ENCODE measurements at regions not wholly inside any gene's neighbourhood (a gene's known extent, or its start where the extent isn't known, plus 50 kb on each side); places are given as distances from the start of the nearest gene placed in this dataset.

DNA sequence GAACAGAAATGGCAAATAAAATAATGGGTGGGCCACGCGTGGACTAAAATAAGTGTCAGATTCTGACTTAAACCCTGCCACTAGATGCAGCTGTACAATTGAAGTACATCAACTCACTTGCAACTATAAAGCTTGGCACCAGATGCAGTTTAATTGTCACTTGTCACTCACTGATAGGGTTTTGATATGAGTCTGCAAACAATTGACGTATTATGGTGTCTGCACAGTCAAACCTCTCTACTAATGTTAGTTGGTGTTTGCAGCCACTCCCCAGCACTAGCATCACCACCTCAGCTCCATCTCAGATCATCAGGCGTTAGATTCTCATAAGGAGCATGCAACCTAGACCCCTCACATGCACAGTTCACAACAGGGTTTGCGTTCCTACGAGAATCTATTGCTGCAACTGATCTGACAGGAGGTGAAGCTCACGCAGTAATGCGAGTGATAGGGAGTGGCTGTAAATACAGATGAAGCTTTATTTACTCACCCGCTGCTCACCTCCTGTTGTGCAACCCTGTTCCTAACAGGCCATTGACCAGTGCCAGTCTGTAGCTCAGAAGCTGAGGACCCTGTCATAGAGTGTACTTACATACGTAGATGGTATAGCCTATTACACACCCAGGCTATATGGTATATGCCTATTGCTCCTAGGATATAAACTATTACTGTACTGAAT is 72.1 kb upstream of the SEMA6A start:
- no peak for DNase-seq (ENCODE audit: low spot score)

DNA sequence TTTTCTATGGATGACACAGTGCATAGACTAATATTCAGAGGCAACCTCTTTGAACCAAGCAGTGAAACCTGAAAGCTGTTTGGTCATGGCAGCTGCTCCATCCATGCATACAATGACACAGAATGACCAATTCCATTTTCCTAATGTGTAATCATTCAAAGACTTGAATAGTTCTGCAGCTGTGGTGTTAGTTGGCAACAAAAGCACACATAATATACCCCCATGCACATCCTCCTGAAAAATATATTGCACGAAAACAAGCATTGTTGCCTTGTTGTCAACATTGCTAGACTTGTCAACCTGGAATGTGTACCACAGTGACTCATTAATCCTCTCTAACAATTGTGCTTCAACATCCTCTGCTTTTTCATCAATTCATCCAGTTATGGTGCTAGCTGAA is 71.0 kb upstream of the SEMA6A start:
- DNase-seq (ENCODE audit: low spot score): no peak

DNA sequence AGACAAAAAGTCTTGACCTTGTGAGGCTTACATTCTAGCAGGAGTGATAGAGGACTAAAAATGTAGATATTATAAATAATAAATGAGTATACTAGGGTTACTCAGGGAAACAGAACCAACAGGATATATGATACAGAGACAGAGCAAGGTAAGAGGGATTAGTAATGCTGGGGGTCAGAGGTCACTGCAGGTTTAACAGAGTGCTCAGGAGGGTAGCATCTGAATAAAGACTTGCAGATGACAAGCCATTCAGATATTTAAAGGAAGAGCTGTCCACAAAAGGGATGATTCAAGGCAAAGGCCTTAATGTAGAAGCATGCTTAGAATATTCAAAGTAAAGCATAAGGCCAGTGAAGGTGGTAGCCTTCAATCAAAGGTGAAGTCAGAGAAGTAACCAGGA is 65.6 kb upstream of the SEMA6A start:
- DNase-seq (ENCODE audit: low spot score): no peak

DNA sequence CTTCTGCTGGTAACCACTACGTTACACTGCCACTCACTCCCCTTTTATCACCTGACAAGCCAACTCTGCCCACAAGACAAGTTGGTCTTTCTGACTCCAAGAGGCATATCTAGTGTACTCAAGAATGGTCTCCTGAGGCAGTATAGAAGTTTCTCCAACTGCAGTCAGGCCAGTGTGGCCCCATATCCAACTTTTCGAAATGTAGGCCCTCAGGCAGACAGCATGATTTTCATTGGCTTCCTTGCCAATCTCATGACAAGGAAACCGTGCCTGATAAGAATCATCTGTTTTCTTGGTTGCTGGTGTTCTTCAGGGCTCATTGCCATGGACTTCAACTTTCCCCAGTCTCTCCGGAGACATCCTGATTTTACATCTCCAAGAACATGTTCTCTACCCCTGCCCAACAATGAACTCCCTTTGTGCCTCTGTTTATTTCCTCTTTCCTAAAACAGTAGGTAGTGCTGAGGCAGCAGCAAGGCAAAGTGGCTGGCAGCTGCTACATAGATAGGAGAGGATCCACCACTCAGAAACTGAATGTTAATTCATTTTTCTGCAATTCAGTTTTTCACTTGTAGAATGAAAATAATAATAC is 62.6 kb upstream of the SEMA6A start:
- DNase-seq (ENCODE audit: low spot score): no peak

DNA sequence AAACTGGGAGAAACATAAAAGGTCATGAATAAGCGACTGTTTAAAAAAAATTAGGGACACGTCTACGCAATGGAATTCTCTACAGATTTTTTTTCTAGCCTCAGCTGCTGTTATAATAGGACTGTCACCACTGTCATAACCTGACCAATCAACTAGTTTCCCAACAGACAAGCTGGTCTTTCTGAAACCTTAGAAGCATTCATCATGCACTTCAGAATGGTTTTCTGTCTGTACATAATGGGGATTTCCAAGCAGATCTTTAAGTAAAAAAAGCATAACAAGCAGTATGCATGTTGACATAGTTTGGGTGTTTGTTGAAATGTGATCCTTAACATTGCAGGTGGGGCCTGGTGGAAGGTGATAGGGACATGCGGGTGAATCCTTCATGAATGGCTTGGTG is 58.3 kb upstream of the SEMA6A start:
- no peak for DNase-seq (ENCODE audit: low spot score)

DNA sequence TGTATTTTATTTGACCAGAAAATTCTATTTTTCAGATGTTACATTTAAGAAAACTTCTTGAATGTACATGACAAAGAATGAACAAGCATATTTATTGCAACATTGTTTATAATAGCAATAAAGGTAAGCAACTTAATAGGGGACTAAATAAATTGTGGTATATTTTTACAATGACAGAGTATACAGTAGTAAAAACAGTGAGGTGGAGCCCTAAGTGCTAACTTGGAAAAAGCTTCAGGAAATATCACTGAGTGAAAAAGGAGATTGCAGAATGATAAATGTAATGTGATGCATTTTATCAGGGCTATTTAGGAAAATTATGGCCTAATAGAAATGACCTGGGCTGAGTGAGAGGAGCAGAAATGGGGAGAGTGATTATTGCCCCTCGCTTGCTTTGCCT is 56.5 kb upstream of the SEMA6A start:
- no peak for DNase-seq (ENCODE audit: low spot score)

DNA sequence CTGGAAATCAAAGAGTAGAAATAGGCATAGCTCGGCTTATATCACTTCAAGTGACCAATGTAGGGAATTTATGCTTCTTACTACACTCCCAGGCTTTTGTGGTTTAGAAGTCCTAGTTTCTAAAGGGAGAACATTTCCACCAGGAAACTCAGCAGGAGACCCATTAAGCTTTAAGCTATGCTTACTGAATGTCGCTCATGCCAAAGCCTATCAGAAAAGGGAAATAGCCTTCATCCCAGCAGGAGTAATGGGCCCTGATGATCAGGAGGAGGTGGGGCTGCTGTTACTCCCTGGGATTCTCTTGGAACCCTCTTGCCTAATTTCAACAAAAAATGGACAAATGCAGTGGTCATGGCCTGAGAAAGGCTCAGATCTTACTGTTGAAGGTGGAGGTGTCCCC is 54.5 kb upstream of the SEMA6A start:
- DNase-seq (ENCODE audit: low spot score): no peak

DNA sequence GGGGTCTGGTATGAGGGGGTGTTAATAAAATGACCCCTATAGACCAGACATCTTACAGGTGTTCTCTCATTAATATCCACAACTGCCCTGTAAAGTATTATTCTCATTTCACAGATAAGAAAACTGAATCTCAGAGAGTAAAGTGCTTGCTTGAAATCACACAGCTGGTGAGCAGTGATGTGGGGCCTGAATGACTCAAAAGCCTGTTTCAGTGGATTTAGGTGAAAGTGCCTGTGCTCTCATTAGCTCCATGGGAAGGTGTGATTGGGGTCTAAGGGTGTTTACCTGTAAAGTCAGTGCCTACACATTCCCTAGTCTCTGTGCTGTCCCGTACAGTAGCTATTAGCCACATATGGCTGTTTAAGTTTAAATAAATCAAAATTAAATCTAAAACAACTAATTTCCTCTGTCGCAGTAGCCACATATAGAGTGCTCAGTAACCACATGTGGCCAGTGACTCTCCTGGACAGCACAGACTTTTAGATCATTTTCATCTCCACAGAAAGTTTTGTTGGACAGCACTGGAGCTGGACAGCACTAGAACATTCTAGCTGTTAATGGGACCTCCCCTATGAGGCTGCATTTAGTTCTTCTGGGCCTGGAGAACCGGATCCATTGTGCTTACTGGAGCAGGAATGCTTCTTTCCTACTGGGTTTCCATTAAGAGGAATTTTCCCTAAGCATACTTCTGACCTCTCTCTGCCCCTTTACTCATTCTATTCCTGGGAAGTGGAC is 52.5 kb upstream of the SEMA6A start:
- DNase-seq (ENCODE audit: low spot score): no peak

DNA sequence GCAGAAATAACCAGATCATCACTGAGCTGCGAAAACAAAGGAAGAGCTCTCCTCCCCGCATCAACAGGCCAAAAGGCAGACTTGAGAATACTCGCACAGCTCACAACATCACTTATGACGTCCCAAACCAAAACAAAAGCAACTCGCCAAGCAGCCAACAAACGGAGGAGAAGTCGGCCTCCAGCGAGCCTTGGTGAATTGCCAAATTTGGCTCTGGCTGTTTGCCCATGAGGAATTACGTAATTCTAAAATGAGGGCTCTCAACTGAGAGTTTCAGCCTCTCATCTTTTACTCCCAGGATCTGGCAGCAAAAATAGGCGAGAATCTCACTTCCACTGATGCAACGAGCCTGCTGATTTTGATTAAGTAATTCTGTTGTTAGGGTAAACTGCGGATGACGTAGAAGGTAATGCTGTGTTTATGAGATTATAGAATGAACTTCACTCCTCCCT is 51.7 kb upstream of the SEMA6A start:
- DNase-seq (ENCODE audit: low spot score): no peak
